ENCODE measurements at regions not wholly inside any gene's neighbourhood (a gene's known extent, or its start where the extent isn't known, plus 50 kb on each side); places are given as distances from the start of the nearest gene placed in this dataset.

DNA sequence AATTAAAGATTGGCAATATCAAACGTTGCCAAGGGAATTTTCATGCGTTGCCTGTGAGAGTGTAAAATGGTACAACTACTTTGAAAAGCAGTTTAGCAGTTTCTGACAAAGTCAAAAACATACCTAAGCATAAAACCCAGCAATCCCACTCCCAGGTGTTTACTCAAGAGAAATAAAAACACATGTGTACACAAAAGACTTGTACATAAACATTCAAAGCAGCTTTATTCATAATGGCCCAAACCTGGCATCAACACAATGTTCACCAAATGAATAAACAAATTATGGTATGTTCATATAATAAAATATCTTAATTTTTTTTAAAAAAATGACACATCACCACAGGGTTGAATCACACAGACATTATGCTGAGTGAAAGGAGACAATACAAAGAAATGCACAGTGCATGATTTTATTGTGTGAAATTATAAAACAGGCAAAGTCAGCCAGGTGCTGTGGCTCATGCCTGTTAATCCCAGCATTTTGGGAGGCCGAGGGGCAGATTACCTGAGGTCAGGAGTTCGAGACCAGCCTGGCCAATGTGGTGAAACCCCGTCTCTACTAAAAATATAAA, 240.4 kb upstream of the MARCKS start:
- Histone ChIP-seq H3K14ac (ENCODE audit: low read length in 2 of 2) (no peak overlapping the region), H3K27ac (ENCODE audit: low read length, poor library complexity, severe bottlenecking) (no peak overlapping the region), H3K18ac (ENCODE audit: low read depth in 1 of 2, low read length in 2 of 2) (no peak overlapping the region), H4K91ac (ENCODE audit: low read length) (no peak overlapping the region), H3K4me3 (ENCODE audit: insufficient read depth in 1 of 2, low read depth in 1 of 2, low read length in 2 of 2) (no peak overlapping the region), H2BK15ac (ENCODE audit: low read depth, poor library complexity, severe bottlenecking) (no peak overlapping the region), H3K9me3 (ENCODE audit: control insufficient read depth, low read length) (no peaks in the 10 kb centered on the region), H3K79me1 (replicated peaks; ENCODE audit: low read length, poor library complexity, severe bottlenecking) (no peaks in the 10 kb centered on the region), H3K23ac (ENCODE audit: low read length in 2 of 2) (no peak overlapping the region), H3K36me3 (ENCODE audit: control insufficient read depth in 1 of 2, insufficient read depth in 2 of 2, low read depth in 1 of 2, low read length in 2 of 2) (no peaks in the 10 kb centered on the region), H2BK120ac (ENCODE audit: low read depth, low read length) (no peak overlapping the region), H3K4ac (ENCODE audit: low read depth in 1 of 2, low read length in 2 of 2) (no peak overlapping the region), H3K4me2 (ENCODE audit: low read length, poor library complexity, severe bottlenecking) (no peak overlapping the region), H2AK5ac (ENCODE audit: low read length, severe bottlenecking) (no peak overlapping the region), H3K9ac (ENCODE audit: low read length) (no peak overlapping the region), H2AFZ (ENCODE audit: low read depth, low read length) (no peak overlapping the region), H2BK12ac (ENCODE audit: low read length in 2 of 2) (no peak overlapping the region), H3K27me3 (ENCODE audit: control insufficient read depth in 1 of 2, insufficient read depth in 1 of 2, low read length in 2 of 2) (no peaks in the 10 kb centered on the region), H3K4me1 (ENCODE audit: control insufficient read depth, insufficient read depth, low read depth, low read length) (no peaks in the 10 kb centered on the region), H2BK5ac (ENCODE audit: low read depth, low read length, poor library complexity, severe bottlenecking) (no peak overlapping the region), H4K8ac (ENCODE audit: low read length) (no peak overlapping the region)
- WGBS, result 94% methylated on average over 5 of the region's 5 CpGs
- no peak for DNase-seq

DNA sequence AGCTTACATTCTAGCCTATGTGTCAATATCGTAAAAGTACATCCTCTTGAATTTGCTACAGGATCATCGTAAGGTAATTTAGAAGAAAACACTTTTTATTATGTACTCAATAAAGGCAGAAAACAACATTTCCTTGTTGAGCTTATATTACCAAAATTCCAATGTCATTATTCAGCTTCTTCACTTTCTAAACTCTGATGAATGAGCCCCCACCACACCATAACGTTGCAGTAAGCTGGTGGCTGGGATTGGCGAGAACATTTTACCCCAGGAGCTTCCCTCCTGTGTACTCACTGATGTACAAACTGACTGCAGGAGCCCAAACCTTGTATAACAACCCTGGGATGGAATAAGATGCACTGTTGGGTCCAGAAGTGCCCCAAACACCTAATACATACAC, 238.1 kb upstream of the MARCKS start:
- no peak overlapping the region for H4K8ac ChIP-seq (ENCODE audit: low read length)
- H2BK5ac ChIP-seq (ENCODE audit: low read depth, low read length, poor library complexity, severe bottlenecking), result no peak overlapping the region
- H3K27ac ChIP-seq (ENCODE audit: low read length, poor library complexity, severe bottlenecking), result no peak overlapping the region
- H3K9ac ChIP-seq (ENCODE audit: low read length), result no peak overlapping the region
- H3K18ac ChIP-seq (ENCODE audit: low read depth in 1 of 2, low read length in 2 of 2), result peak overlapping the region; percentile 29 to 34
- DNase-seq, result no peak
- no peak overlapping the region for H3K4me2 ChIP-seq (ENCODE audit: low read length, poor library complexity, severe bottlenecking)
- no peaks in the 10 kb centered on the region for H3K27me3 ChIP-seq (ENCODE audit: control insufficient read depth in 1 of 2, insufficient read depth in 1 of 2, low read length in 2 of 2)
- no peak overlapping the region for H2BK12ac ChIP-seq (ENCODE audit: low read length in 2 of 2)
- no peak overlapping the region for H3K14ac ChIP-seq (ENCODE audit: low read length in 2 of 2)
- no peaks in the 10 kb centered on the region for H3K4me1 ChIP-seq (ENCODE audit: control insufficient read depth, insufficient read depth, low read depth, low read length)
- no peak overlapping the region for H2BK15ac ChIP-seq (ENCODE audit: low read depth, poor library complexity, severe bottlenecking)
- H3K23ac ChIP-seq (ENCODE audit: low read length in 2 of 2), result no peak overlapping the region
- H2AK5ac ChIP-seq (ENCODE audit: low read length, severe bottlenecking), result no peak overlapping the region
- H2AFZ ChIP-seq (ENCODE audit: low read depth, low read length), result no peak overlapping the region
- no peak overlapping the region for H3K4me3 ChIP-seq (ENCODE audit: insufficient read depth in 1 of 2, low read depth in 1 of 2, low read length in 2 of 2)
- no peaks in the 10 kb centered on the region for H3K79me1 ChIP-seq (replicated peaks; ENCODE audit: low read length, poor library complexity, severe bottlenecking)
- H3K9me3 ChIP-seq (ENCODE audit: control insufficient read depth, low read length), result no peaks in the 10 kb centered on the region
- H4K91ac ChIP-seq (ENCODE audit: low read length), result no peak overlapping the region
- H3K36me3 ChIP-seq (ENCODE audit: control insufficient read depth in 1 of 2, insufficient read depth in 2 of 2, low read depth in 1 of 2, low read length in 2 of 2), result no peaks in the 10 kb centered on the region
- WGBS, result 63% methylated on average over 4 of the region's 4 CpGs
- H2BK120ac ChIP-seq (ENCODE audit: low read depth, low read length), result no peak overlapping the region
- H3K4ac ChIP-seq (ENCODE audit: low read depth in 1 of 2, low read length in 2 of 2), result no peak overlapping the region

DNA sequence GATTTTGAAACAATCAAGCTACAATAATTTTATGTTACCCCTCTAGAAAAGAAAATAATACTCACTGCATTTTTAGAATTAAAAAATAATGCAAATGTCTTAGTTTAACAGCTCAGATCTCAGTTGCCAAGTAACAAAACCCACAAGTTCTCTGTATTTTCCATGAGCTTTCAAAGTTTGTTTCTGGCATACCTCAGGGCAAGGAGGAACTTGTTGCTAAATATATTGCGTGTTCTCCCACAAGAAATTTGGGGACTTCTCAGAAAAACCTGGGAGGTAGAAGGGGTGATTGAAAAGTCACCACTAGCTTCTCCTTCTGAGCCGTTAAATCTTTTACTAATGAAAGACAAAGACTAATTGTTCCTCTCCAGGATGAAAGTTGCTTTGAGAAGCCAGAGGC, 236.8 kb upstream of the MARCKS start:
- no peak overlapping the region for H3K18ac ChIP-seq (ENCODE audit: low read depth in 1 of 2, low read length in 2 of 2)

DNA sequence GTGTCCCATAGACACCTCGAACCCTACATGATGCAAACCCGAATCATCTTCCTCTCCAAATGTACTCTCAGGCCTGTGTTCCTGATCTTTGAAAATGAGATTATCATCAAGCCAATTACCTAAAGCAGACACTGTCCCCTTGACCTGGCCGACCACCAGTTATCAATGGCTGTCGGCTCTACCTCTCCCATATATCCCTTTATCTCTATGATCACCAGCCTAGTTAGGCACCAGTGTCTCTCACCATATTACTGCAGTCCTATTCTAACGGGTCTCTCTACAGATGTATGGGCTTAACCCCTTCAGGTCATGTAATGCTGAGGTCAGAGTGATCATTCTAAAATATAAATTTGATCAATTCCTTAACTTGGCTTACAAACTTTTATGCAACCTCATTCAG, 234.9 kb upstream of the MARCKS start:
- H2BK5ac ChIP-seq (ENCODE audit: low read depth, low read length, poor library complexity, severe bottlenecking), result no peak overlapping the region
- no peak overlapping the region for H3K14ac ChIP-seq (ENCODE audit: low read length in 2 of 2)
- no peak overlapping the region for H3K27ac ChIP-seq (ENCODE audit: low read length, poor library complexity, severe bottlenecking)
- 69% methylated on average over 5 of the region's 5 CpGs for WGBS
- H3K4me1 ChIP-seq (ENCODE audit: control insufficient read depth, insufficient read depth, low read depth, low read length), result no peaks in the 10 kb centered on the region
- H2BK12ac ChIP-seq (ENCODE audit: low read length in 2 of 2), result peak overlapping the region; percentile 34 to 66
- H3K79me1 ChIP-seq (replicated peaks; ENCODE audit: low read length, poor library complexity, severe bottlenecking), result no peaks in the 10 kb centered on the region
- H4K91ac ChIP-seq (ENCODE audit: low read length), result peak overlapping the region; percentile 15
- H2AFZ ChIP-seq (ENCODE audit: low read depth, low read length), result no peak overlapping the region
- no peak overlapping the region for H2AK5ac ChIP-seq (ENCODE audit: low read length, severe bottlenecking)
- no peak overlapping the region for H2BK15ac ChIP-seq (ENCODE audit: low read depth, poor library complexity, severe bottlenecking)
- H3K4me3 ChIP-seq (ENCODE audit: insufficient read depth in 1 of 2, low read depth in 1 of 2, low read length in 2 of 2), result no peak overlapping the region
- H3K4ac ChIP-seq (ENCODE audit: low read depth in 1 of 2, low read length in 2 of 2), result no peak overlapping the region
- H3K36me3 ChIP-seq (ENCODE audit: control insufficient read depth in 1 of 2, insufficient read depth in 2 of 2, low read depth in 1 of 2, low read length in 2 of 2), result no peaks in the 10 kb centered on the region
- H3K23ac ChIP-seq (ENCODE audit: low read length in 2 of 2), result no peak overlapping the region
- H2BK120ac ChIP-seq (ENCODE audit: low read depth, low read length), result no peak overlapping the region
- no peak for DNase-seq
- H3K9ac ChIP-seq (ENCODE audit: low read length), result no peak overlapping the region
- no peak overlapping the region for H3K4me2 ChIP-seq (ENCODE audit: low read length, poor library complexity, severe bottlenecking)
- no peaks in the 10 kb centered on the region for H3K27me3 ChIP-seq (ENCODE audit: control insufficient read depth in 1 of 2, insufficient read depth in 1 of 2, low read length in 2 of 2)
- H3K18ac ChIP-seq (ENCODE audit: low read depth in 1 of 2, low read length in 2 of 2), result peak overlapping the region in 1 of 2 experiments; percentile 21
- H4K8ac ChIP-seq (ENCODE audit: low read length), result peak overlapping the region; percentile 41
- H3K9me3 ChIP-seq (ENCODE audit: control insufficient read depth, low read length), result no peaks in the 10 kb centered on the region

More for the DNA sequence above, 236.8 kb upstream of the MARCKS start:
- no peaks in the 10 kb centered on the region for H3K4me1 ChIP-seq (ENCODE audit: control insufficient read depth, insufficient read depth, low read depth, low read length)
- no peak overlapping the region for H3K9ac ChIP-seq (ENCODE audit: low read length)
- H2BK120ac ChIP-seq (ENCODE audit: low read depth, low read length), result no peak overlapping the region
- no peaks in the 10 kb centered on the region for H3K27me3 ChIP-seq (ENCODE audit: control insufficient read depth in 1 of 2, insufficient read depth in 1 of 2, low read length in 2 of 2)
- H2AK5ac ChIP-seq (ENCODE audit: low read length, severe bottlenecking), result no peak overlapping the region
- H3K27ac ChIP-seq (ENCODE audit: low read length, poor library complexity, severe bottlenecking), result no peak overlapping the region
- H2BK12ac ChIP-seq (ENCODE audit: low read length in 2 of 2), result no peak overlapping the region
- no peak overlapping the region for H3K4me3 ChIP-seq (ENCODE audit: insufficient read depth in 1 of 2, low read depth in 1 of 2, low read length in 2 of 2)
- no peak overlapping the region for H3K4me2 ChIP-seq (ENCODE audit: low read length, poor library complexity, severe bottlenecking)
- H3K14ac ChIP-seq (ENCODE audit: low read length in 2 of 2), result no peak overlapping the region
- no peak overlapping the region for H2AFZ ChIP-seq (ENCODE audit: low read depth, low read length)
- H3K9me3 ChIP-seq (ENCODE audit: control insufficient read depth, low read length), result no peaks in the 10 kb centered on the region
- no peak overlapping the region for H4K91ac ChIP-seq (ENCODE audit: low read length)
- 100% methylated on average over 1 of the region's 2 CpGs for WGBS
- H4K8ac ChIP-seq (ENCODE audit: low read length), result no peak overlapping the region
- H3K23ac ChIP-seq (ENCODE audit: low read length in 2 of 2), result no peak overlapping the region
- H2BK15ac ChIP-seq (ENCODE audit: low read depth, poor library complexity, severe bottlenecking), result no peak overlapping the region
- no peak overlapping the region for H2BK5ac ChIP-seq (ENCODE audit: low read depth, low read length, poor library complexity, severe bottlenecking)
- H3K36me3 ChIP-seq (ENCODE audit: control insufficient read depth in 1 of 2, insufficient read depth in 2 of 2, low read depth in 1 of 2, low read length in 2 of 2), result no peaks in the 10 kb centered on the region
- no peak for DNase-seq
- no peaks in the 10 kb centered on the region for H3K79me1 ChIP-seq (replicated peaks; ENCODE audit: low read length, poor library complexity, severe bottlenecking)
- H3K4ac ChIP-seq (ENCODE audit: low read depth in 1 of 2, low read length in 2 of 2), result no peak overlapping the region

All from mesenchymal stem cell (in vitro differentiated cells and primary cell).